Mesendoderm (in vitro differentiated cells): ENCODE measurements at regions not wholly inside any gene's neighbourhood (a gene's known extent, or its start where the extent isn't known, plus 50 kb on each side); places are given as distances from the start of the nearest gene placed in this dataset.
A peak's percentile ranks its signal among the peaks of the same experiment; 100 is the strongest.

ENCODE experiments used
- DNase-seq: peaks from one replicate; pipeline ENCODE4 v3.0.0; 2013
- H2AK5ac ChIP-seq: 2 replicates; pipeline ENCODE4 v1.6.1; 2013; ENCODE audit warnings: low read length, inconsistent platforms
- H2BK120ac ChIP-seq: 2 replicates; pipeline ENCODE4 v1.6.1; 2013; ENCODE audit warnings: low read depth, mild to moderate bottlenecking, low read length, moderate library complexity, mixed read lengths
- H2BK15ac ChIP-seq: replicated peaks from 2 replicates; pipeline ENCODE4 v1.6.1; 2013; ENCODE audit warnings: low read depth, mild to moderate bottlenecking, moderate library complexity
- H2BK5ac ChIP-seq: 2 replicates; pipeline ENCODE4 v1.6.1; 2013; ENCODE audit warnings: low read length, inconsistent platforms
- H3K18ac ChIP-seq: 2 replicates; pipeline ENCODE4 v1.6.1; 2013; ENCODE audit warnings: mild to moderate bottlenecking, low read length, mixed read lengths
- H3K23ac ChIP-seq: one replicate; pipeline ENCODE4 v1.6.1; 2013; ENCODE audit warnings: low read length
- H3K27ac ChIP-seq: 2 replicates; pipeline ENCODE4 v1.5.1; 2013; ENCODE audit warnings: low read depth, mild to moderate bottlenecking, inconsistent platforms, low read length, moderate library complexity
- H3K27me3 ChIP-seq: 2 replicates; pipeline ENCODE4 v1.6.1; 2013; ENCODE audit warnings: low read length, control low read depth, mild to moderate bottlenecking, inconsistent platforms; ENCODE audit not compliant: insufficient read depth, poor library complexity
- H3K36me3 ChIP-seq: 2 replicates; pipeline ENCODE4 v1.6.1; 2013; ENCODE audit warnings: low read length, inconsistent platforms; ENCODE audit not compliant: control insufficient read depth, insufficient read depth
- H3K4ac ChIP-seq: one replicate; pipeline ENCODE4 v1.6.1; 2013; ENCODE audit warnings: low read depth, mild to moderate bottlenecking, low read length, moderate library complexity
- H3K4me1 ChIP-seq: 2 replicates; pipeline ENCODE4 v1.6.1; 2013; ENCODE audit warnings: low read depth, low read length, inconsistent platforms; ENCODE audit not compliant: control insufficient read depth
- H3K4me2 ChIP-seq: 2 replicates; pipeline ENCODE4 v1.6.1; 2013; ENCODE audit warnings: low read length
- H3K4me3 ChIP-seq: 2 replicates; pipeline ENCODE4 v1.5.1; 2013; ENCODE audit warnings: mild to moderate bottlenecking, low read length
- H3K56ac ChIP-seq: one replicate; pipeline ENCODE4 v1.6.1; 2013; ENCODE audit warnings: low read length
- H3K79me1 ChIP-seq: 2 replicates; pipeline ENCODE4 v1.6.1; 2013; ENCODE audit warnings: low read length, inconsistent platforms
- H3K79me2 ChIP-seq: 2 replicates; pipeline ENCODE4 v1.6.1; 2013; ENCODE audit warnings: mild to moderate bottlenecking, low read length; ENCODE audit not compliant: control insufficient read depth, insufficient read depth
- H3K9ac ChIP-seq: 2 replicates; pipeline ENCODE4 v1.6.1; 2013; ENCODE audit warnings: low read length, inconsistent platforms
- H4K5ac ChIP-seq: one replicate; pipeline ENCODE4 v1.6.1; 2013; ENCODE audit warnings: low read length
- H4K8ac ChIP-seq: one replicate; pipeline ENCODE4 v1.6.1; 2013; ENCODE audit warnings: low read depth, mild to moderate bottlenecking, control low read depth, low read length, moderate library complexity
- WGBS: extraction: QIAGEN DNeasy Blood & Tissue Kit; methylation state at CpG from one replicate; pipeline ENCODE4 v1.1.7; 2013; ENCODE audit warnings: low lambda C conversion rate, missing lambda C conversion rate; ENCODE audit not compliant: insufficient coverage; ENCODE audit errors: extremely low coverage; 5-methylcytosine and 5-hydroxymethylcytosine counted together

DNA sequence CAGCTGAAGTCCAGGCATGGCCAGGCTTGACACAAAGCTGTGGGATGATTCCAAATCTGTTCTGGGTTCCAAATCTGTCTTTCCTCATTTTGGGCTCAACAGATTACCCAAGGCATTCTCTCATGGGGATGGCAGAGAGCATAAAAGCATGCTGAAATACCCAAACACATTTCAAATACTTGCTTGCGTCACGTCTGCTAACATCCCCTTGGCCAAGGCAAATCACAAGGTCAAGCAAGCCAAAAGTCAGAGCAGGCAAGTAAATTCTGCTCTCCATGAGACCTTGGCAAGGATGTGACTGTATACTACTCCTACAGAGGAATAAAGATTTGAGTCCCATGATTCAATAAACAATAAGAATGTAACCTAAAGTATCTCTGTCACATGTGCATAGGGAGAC, 306.7 kb downstream of the EPB41L4A start:
- Histone ChIP-seq H4K5ac (no peak overlapping the region), H2BK5ac (no peak overlapping the region), H3K4me3 (no peak overlapping the region), H2BK120ac (no peak overlapping the region), H3K79me1 (no peaks in the 10 kb centered on the region), H3K79me2 (no peaks in the 10 kb centered on the region), H3K23ac (no peak overlapping the region), H3K9ac (no peak overlapping the region), H3K18ac (no peak overlapping the region), H3K36me3 (no peaks in the 10 kb centered on the region), H3K56ac (no peak overlapping the region), H2AK5ac (no peak overlapping the region), H3K4me2 (no peak overlapping the region), H2BK15ac (no peak overlapping the region), H3K27me3 (no peaks in the 10 kb centered on the region), H3K4me1 (no peaks in the 10 kb centered on the region), H4K8ac (no peak overlapping the region), H3K27ac (no peak overlapping the region), H3K4ac (no peak overlapping the region)
- WGBS, result no CpG with 5 or more reads among the region's 2 CpGs
- no peak for DNase-seq

DNA sequence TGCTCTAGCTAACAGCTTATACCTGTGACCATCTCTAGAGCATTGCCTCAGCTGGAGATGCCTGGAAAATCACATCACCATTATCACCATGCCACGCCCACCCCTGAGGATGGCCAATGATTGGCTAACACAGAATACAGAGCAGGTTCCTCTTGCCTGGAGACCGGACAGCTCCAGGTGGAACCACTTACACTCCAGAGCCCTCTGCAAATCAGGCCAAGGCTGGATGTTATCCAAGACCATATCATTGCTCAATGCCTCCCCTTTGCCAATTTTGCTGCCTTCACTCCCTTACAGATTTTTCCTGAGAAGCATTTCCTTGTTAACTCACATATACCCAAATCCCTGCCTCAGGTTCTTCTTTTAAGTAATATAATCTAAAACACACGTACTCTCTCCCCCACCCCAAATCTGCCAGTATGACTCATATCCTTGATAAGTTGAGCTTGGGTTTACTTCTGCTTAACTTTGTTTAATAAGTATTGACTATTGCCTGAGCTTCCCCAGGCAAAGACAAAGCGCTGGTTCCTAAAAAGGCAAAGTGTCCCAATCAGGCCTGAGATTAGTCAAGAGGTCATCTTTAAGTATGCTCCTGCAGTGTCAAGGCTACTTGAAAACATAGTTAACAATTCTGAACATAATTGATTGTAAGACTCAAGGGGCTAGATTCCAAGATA, 309.6 kb downstream of the EPB41L4A start:
- no peak overlapping the region for H4K5ac ChIP-seq
- no peak overlapping the region for H4K8ac ChIP-seq
- no peak overlapping the region for H3K4me2 ChIP-seq
- H2BK120ac ChIP-seq, result no peak overlapping the region
- no peak overlapping the region for H3K4me3 ChIP-seq
- no peak overlapping the region for H3K56ac ChIP-seq
- H3K4ac ChIP-seq, result no peak overlapping the region
- H3K23ac ChIP-seq, result no peak overlapping the region
- no peaks in the 10 kb centered on the region for H3K36me3 ChIP-seq
- no peaks in the 10 kb centered on the region for H3K27me3 ChIP-seq
- no peaks in the 10 kb centered on the region for H3K4me1 ChIP-seq
- no CpG with 5 or more reads among the region's 4 CpGs for WGBS
- no peak overlapping the region for H3K9ac ChIP-seq
- no peaks in the 10 kb centered on the region for H3K79me2 ChIP-seq
- DNase-seq, result peak; percentile 90
- no peak overlapping the region for H2BK15ac ChIP-seq
- H3K79me1 ChIP-seq, result no peaks in the 10 kb centered on the region
- H3K18ac ChIP-seq, result no peak overlapping the region
- H3K27ac ChIP-seq, result no peak overlapping the region
- no peak overlapping the region for H2BK5ac ChIP-seq
- H2AK5ac ChIP-seq, result no peak overlapping the region

DNA sequence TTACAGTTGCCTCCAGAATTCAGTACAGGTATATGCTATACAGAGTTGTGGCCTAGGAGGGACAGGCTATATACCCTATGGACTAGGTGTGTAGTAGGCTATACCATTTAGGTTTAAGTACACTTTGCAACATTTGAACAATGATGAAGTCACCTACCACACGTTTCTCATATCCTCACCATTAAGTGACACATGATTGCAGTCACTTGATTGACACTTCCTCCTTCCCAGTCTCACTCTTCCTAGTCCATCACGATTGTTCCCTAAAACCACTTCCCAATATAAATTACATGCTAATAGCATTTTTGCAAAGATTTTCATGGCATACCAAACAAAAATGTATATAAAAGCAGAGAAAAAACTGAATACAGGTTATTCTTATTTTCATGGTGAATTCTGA, 312.2 kb downstream of the EPB41L4A start:
- H3K36me3 ChIP-seq, result no peaks in the 10 kb centered on the region
- H3K4me3 ChIP-seq, result no peak overlapping the region
- WGBS, result no CpG with 5 or more reads among the region's 2 CpGs
- no peak overlapping the region for H4K8ac ChIP-seq
- H3K9ac ChIP-seq, result no peak overlapping the region
- H3K4ac ChIP-seq, result no peak overlapping the region
- no peak overlapping the region for H2BK5ac ChIP-seq
- no peak overlapping the region for H2BK120ac ChIP-seq
- no peak overlapping the region for H3K23ac ChIP-seq
- no peak overlapping the region for H3K56ac ChIP-seq
- no peaks in the 10 kb centered on the region for H3K4me1 ChIP-seq
- H3K79me2 ChIP-seq, result no peaks in the 10 kb centered on the region
- no peaks in the 10 kb centered on the region for H3K79me1 ChIP-seq
- H3K27ac ChIP-seq, result no peak overlapping the region
- H2BK15ac ChIP-seq, result no peak overlapping the region
- H3K27me3 ChIP-seq, result no peaks in the 10 kb centered on the region
- H2AK5ac ChIP-seq, result no peak overlapping the region
- H4K5ac ChIP-seq, result no peak overlapping the region
- H3K18ac ChIP-seq, result no peak overlapping the region
- DNase-seq, result no peak
- H3K4me2 ChIP-seq, result no peak overlapping the region

DNA sequence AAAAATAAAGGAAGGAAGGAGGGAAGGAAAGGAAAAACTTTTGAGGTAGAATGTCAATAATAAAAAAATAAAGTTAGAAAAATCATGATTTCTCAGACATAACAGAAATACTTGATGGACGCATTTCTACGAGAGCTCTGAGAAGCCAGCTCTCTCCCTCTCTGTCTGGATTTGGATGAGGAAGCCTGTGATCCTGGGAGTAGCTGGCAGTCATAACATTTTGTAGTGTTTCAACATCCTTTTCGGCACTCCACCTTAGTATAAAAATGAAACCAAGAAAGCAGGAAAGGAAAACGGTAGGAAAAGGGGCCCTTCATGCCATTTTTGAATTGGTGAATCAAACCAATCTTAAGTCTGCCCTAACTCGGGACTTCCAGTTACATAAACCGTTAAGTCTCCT, 321.3 kb downstream of the EPB41L4A start:
- Histone ChIP-seq H3K4me2 (no peak overlapping the region), H2BK5ac (no peak overlapping the region), H2BK120ac (no peak overlapping the region), H3K56ac (no peak overlapping the region), H3K79me2 (no peaks in the 10 kb centered on the region), H4K8ac (no peak overlapping the region), H3K4me1 (no peaks in the 10 kb centered on the region), H2BK15ac (no peak overlapping the region), H3K27ac (no peak overlapping the region), H4K5ac (no peak overlapping the region), H3K4me3 (no peak overlapping the region), H3K18ac (no peak overlapping the region), H2AK5ac (no peak overlapping the region), H3K9ac (no peak overlapping the region), H3K36me3 (no peaks in the 10 kb centered on the region), H3K23ac (no peak overlapping the region), H3K27me3 (no peaks in the 10 kb centered on the region), H3K4ac (no peak overlapping the region), H3K79me1 (no peaks in the 10 kb centered on the region)
- no peak for DNase-seq
- WGBS, result no CpG with 5 or more reads among the region's 6 CpGs

DNA sequence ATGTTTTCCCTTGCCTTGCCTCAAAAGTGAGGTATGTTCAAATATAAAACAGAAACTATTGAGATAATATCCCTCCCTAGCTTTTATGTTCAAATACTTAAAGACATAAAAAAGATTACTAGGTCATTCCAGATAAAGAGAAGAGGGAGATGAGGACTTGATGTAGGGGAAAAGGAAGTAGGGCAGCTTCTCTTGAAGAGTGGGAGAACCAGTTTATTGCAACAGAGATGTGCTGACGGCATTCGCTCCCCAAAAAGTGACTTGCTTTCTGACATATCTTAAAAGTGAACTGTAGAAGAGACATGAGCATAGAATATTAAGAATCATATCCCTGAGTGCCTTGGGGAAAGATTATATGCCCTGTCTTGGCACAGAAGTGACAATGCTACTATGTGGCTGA, 330.2 kb upstream of the NREP start:
- WGBS, result no CpG with 5 or more reads among the region's 2 CpGs
- H3K9ac ChIP-seq, result no peak overlapping the region

DNA sequence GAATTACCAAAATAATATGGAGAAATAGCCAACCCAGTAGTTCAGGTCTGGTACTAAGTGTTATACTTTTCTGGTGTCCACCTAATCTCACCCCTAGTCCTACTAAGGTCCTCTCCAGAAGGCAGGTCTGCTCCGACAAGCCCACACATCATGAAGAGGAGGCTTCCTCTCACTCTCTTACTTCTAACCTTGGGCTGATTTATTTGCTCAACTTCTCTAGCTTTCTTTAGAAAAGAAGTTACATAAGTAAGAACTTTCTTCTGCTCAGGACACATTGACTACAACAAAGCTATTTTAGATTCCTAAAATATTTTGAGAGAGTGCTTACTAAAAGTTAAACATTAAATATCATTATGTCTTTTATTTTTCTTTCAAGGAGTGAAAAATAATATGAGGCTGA, 329.7 kb upstream of the NREP start:
- no peak overlapping the region for H3K4me2 ChIP-seq
- WGBS, result no CpG with 5 or more reads among the region's 1 CpG

More for the DNA sequence above, 330.2 kb upstream of the NREP start:
- no peak overlapping the region for H4K8ac ChIP-seq
- H3K27ac ChIP-seq, result no peak overlapping the region
- no peak overlapping the region for H3K4ac ChIP-seq
- no peaks in the 10 kb centered on the region for H3K36me3 ChIP-seq
- H3K18ac ChIP-seq, result no peak overlapping the region
- H3K56ac ChIP-seq, result no peak overlapping the region
- no peak overlapping the region for H3K4me3 ChIP-seq
- no peak overlapping the region for H3K23ac ChIP-seq
- no peak overlapping the region for H4K5ac ChIP-seq
- H2BK120ac ChIP-seq, result no peak overlapping the region
- no peak overlapping the region for H2AK5ac ChIP-seq
- H3K4me2 ChIP-seq, result no peak overlapping the region
- no peaks in the 10 kb centered on the region for H3K4me1 ChIP-seq
- no peak overlapping the region for H2BK15ac ChIP-seq
- H3K79me2 ChIP-seq, result no peaks in the 10 kb centered on the region
- H2BK5ac ChIP-seq, result no peak overlapping the region
- no peaks in the 10 kb centered on the region for H3K79me1 ChIP-seq
- no peaks in the 10 kb centered on the region for H3K27me3 ChIP-seq
- DNase-seq, result no peak

More for the DNA sequence above, 329.7 kb upstream of the NREP start:
- H3K18ac ChIP-seq, result no peak overlapping the region
- H3K4ac ChIP-seq, result no peak overlapping the region
- no peak overlapping the region for H4K5ac ChIP-seq
- DNase-seq, result no peak
- no peaks in the 10 kb centered on the region for H3K27me3 ChIP-seq
- no peak overlapping the region for H3K27ac ChIP-seq
- no peak overlapping the region for H2AK5ac ChIP-seq
- H3K79me1 ChIP-seq, result no peaks in the 10 kb centered on the region
- no peak overlapping the region for H2BK5ac ChIP-seq
- no peak overlapping the region for H2BK120ac ChIP-seq
- H3K4me3 ChIP-seq, result no peak overlapping the region
- H4K8ac ChIP-seq, result no peak overlapping the region
- no peak overlapping the region for H3K23ac ChIP-seq
- H3K36me3 ChIP-seq, result no peaks in the 10 kb centered on the region
- H3K56ac ChIP-seq, result no peak overlapping the region
- H2BK15ac ChIP-seq, result no peak overlapping the region
- no peaks in the 10 kb centered on the region for H3K4me1 ChIP-seq
- no peaks in the 10 kb centered on the region for H3K79me2 ChIP-seq
- H3K9ac ChIP-seq, result no peak overlapping the region
